Testis (tissue), 2 donors: ENCODE measurements at regions not wholly inside any gene's neighbourhood (a gene's known extent, or its start where the extent isn't known, plus 50 kb on each side); places are given as distances from the start of the nearest gene placed in this dataset.

Experiments
- DNase-seq: peaks from one replicate; pipeline ENCODE4 v3.0.0-alpha.2; 2019
- H3K27ac ChIP-seq, 2 donors: fragments of 200-600 bp; sonication (generic); one replicate each; pipeline ENCODE4 v1.5.1; 2019
- H3K27me3 ChIP-seq: fragments of 200-600 bp; sonication (generic); one replicate; pipeline ENCODE4 v1.5.1; 2019
- H3K36me3 ChIP-seq: fragments of 200-600 bp; sonication (generic); one replicate; pipeline ENCODE4 v1.5.1; 2017; ENCODE audit warnings: low read depth; ENCODE audit errors: missing control alignments
- H3K4me1 ChIP-seq: fragments of 200-600 bp; sonication (generic); one replicate; pipeline ENCODE4 v1.5.1; 2019
- H3K4me3 ChIP-seq, 2 donors: fragments of 200-600 bp; sonication (generic); one replicate each; pipeline ENCODE4 v1.5.1; 2017 to 2019
- H3K9me3 ChIP-seq: fragments of 200-600 bp; sonication (generic); one replicate; pipeline ENCODE4 v1.5.1; 2017
- CTCF ChIP-seq, 3 experiments: fragments of 450-650 bp in 2 of 3; fragments of 200-600 bp in 1 of 3; sonication (generic) in 1 of 3; IDR thresholded peaks; one replicate each; pipeline ENCODE4 v1.5.1; 2016 to 2019; ENCODE audit warnings: antibody characterized with exemption in 3 of 3, mild to moderate bottlenecking in 2 of 3, moderate library complexity in 1 of 3
- POLR2A ChIP-seq: fragments of 450-650 bp; IDR thresholded peaks from one replicate; pipeline ENCODE4 v1.6.1; 2017; ENCODE audit warnings: antibody characterized with exemption, mild to moderate bottlenecking, moderate library complexity
- WGBS, 2 donors: methylation state at CpG; one replicate each; pipeline ENCODE4 v1.1.5; 2018; 5-methylcytosine and 5-hydroxymethylcytosine counted together
- intact Hi-C: fragments of 100-400 bp; cut with DNase I; formaldehyde crosslinking; loops from one replicate; pipeline ENCODE4 v1.15.1; 2023; ENCODE audit warnings: low total_unique reads

GRCh38 chr21:16243396-16243795, 513.6 kb downstream of the USP25 start:
- WGBS, 2 donors, result 84 to 86% methylated on average over 2 of the region's 2 CpGs
- H3K4me3 ChIP-seq, result no peak overlapping the region
- no peak for DNase-seq

GRCh38 chr21:16248705-16249104, 518.9 kb downstream of the USP25 start:
- TF ChIP-seq CTCF (IDR thresholded peaks at IDR 0.05) (no peak), POLR2A (no peak)
- Histone ChIP-seq H3K27me3 (no peaks in the 10 kb centered on the region), H3K4me1 (no peaks in the 10 kb centered on the region), H3K9me3 (no peaks in the 10 kb centered on the region), H3K27ac (no peak overlapping the region), H3K4me3 (no peak overlapping the region), H3K36me3 (no peaks in the 10 kb centered on the region)
- intact Hi-C loops, result no loop called here
- WGBS, 2 donors, result 95 to 97% methylated on average over 3 of the region's 3 CpGs
- no peak for DNase-seq

More at GRCh38 chr21:16243396-16243795, 513.6 kb downstream of the USP25 start:
- no peaks in the 10 kb centered on the region for H3K9me3 ChIP-seq
- intact Hi-C loops, result no loop called here
- no peak for TF ChIP-seq CTCF (IDR thresholded peaks at IDR 0.05)
- no peak for TF ChIP-seq POLR2A
- H3K36me3 ChIP-seq, result no peaks in the 10 kb centered on the region
- H3K27ac ChIP-seq, result no peak overlapping the region
- H3K4me1 ChIP-seq, result no peaks in the 10 kb centered on the region
- H3K27me3 ChIP-seq, result no peaks in the 10 kb centered on the region

- no peak overlapping the region for H3K27ac ChIP-seq
- no peak for TF ChIP-seq CTCF (IDR thresholded peaks at IDR 0.05)
- TF ChIP-seq POLR2A, result no peak
- intact Hi-C loops, result no loop called here
- no peaks in the 10 kb centered on the region for H3K9me3 ChIP-seq
- DNase-seq, result no peak
- H3K36me3 ChIP-seq, result no peaks in the 10 kb centered on the region
- H3K4me1 ChIP-seq, result no peaks in the 10 kb centered on the region
- H3K27me3 ChIP-seq, result no peaks in the 10 kb centered on the region
- H3K4me3 ChIP-seq, result no peak overlapping the region
These were observed 520.5 kb downstream of the USP25 start for GRCh38 chr21:16250273-16250672.

GRCh38 chr21:16258844-16259611, 529.2 kb downstream of the USP25 start:
- no peak for TF ChIP-seq CTCF (IDR thresholded peaks at IDR 0.05)
- intact Hi-C loops, result no loop called here

GRCh38 chr21:16262091-16262490, 532.3 kb downstream of the USP25 start:
- Histone ChIP-seq H3K27me3 (no peaks in the 10 kb centered on the region), H3K36me3 (no peaks in the 10 kb centered on the region), H3K4me3 (no peak overlapping the region), H3K9me3 (no peaks in the 10 kb centered on the region), H3K4me1 (no peaks in the 10 kb centered on the region), H3K27ac (no peak overlapping the region)
- DNase-seq, result no peak
- intact Hi-C loops, result no loop called here
- TF ChIP-seq CTCF (IDR thresholded peaks at IDR 0.05) (no peak), POLR2A (no peak)

More at GRCh38 chr21:16258844-16259611, 529.2 kb downstream of the USP25 start:
- H3K4me3 ChIP-seq, result no peak overlapping the region
- H3K27me3 ChIP-seq, result no peaks in the 10 kb centered on the region
- no peaks in the 10 kb centered on the region for H3K4me1 ChIP-seq
- H3K36me3 ChIP-seq, result no peaks in the 10 kb centered on the region
- H3K27ac ChIP-seq, result no peak overlapping the region
- no peak for DNase-seq
- H3K9me3 ChIP-seq, result no peaks in the 10 kb centered on the region
- WGBS, 2 donors, result 86 to 91% methylated on average over 7 of the region's 7 CpGs
